EH (cell line): ENCODE measurements at regions not wholly inside any gene's neighbourhood (a gene's known extent, or its start where the extent isn't known, plus 50 kb on each side); places are given as distances from the start of the nearest gene placed in this dataset.
"Not testable (repeated sequence)": the region's sequence is repeated elsewhere in the genome, so short reads cannot be mapped to it uniquely, and the experiment has no call there.

Source experiments
- DNase-seq: peaks from one replicate; pipeline ENCODE4 v3.0.0-alpha.2; 2015; ENCODE audit warnings: low read depth

DNA sequence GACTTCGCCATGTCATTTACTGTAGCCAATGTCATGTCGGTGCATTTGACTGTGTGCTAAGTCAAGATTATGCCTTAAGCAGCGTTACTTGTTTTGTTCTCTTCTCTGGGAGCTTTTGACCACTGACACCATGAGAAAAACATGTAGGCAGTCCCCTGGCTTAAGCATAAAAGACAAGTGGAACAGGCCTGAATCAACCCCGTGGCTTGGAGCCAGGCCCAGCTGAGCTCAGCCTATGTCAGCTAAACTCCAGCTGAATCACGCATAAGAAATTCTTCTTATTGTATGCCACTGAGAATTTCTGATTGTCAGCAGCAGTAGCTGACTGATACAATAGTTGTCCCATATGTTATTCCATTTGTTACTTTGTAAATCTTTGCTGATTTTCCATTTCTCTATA is 261.9 kb downstream of the CBLL2 start:
- DNase-seq = peak; percentile 86

DNA sequence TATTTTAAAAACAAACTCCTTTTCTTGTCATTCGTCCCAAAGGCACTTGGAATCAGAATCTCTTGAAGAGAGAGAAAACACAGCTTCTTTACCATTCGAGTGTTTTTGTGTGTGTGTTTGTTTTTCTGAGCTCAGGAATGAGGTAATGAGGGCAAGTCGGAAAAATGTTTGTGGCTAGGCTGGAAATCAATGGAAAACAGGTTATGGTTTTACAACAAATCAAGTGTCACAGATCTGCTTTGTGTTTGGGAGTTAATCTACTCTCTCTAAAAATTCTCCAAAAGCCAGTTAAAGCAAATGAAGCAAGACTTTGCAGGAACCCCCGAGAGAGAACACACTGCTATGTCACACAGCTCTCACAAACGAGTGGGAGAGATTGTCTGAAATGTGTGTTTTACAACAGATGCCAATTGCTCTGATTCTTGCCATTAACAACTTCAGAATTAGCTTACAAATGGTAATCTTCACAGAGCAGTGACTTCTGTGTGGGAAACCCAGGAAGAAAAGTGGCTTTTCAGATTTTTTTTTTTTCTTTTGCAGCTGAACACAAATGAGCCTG is 264.1 kb downstream of the CBLL2 start:
- no peak for DNase-seq

DNA sequence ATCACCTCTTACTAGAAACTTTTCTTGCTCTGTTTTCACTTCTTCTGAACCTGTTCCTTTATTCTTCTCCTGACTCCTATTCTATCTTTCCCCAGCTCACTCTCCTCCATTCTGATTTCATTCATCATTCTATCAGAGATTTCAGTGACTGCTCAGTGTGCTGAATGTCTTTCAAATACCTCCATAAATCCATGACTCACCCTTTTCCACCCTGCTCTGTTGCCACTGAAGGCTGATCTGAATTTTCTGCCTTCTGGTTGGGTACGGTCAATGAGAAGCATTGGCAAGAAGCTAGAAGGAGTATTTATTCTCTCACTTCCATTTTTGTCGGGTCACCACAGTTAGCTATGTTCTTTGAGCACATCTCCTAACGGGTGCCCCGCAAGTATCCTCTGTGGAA is 265.9 kb downstream of the CBLL2 start:
- peak; percentile 36 for DNase-seq

DNA sequence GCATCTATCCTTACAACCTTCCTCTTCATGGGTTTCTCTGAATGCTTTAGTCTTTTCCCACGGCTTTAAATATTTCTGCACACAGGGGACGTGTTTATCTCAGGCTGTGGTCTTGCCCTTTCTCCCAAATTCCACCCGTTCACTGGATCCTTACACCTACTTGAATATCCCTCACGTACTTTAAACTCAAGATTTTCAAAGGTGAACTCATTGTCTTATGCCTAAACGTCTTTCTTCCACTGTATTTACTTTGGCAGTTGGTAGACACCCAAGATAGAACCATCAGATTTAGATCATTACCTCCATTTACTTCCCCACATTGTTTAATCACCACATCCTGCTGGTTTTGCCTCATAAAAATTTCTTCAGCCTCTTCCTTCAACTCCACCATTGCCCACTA is 269.2 kb downstream of the CBLL2 start:
- DNase-seq = peak; percentile 5

DNA sequence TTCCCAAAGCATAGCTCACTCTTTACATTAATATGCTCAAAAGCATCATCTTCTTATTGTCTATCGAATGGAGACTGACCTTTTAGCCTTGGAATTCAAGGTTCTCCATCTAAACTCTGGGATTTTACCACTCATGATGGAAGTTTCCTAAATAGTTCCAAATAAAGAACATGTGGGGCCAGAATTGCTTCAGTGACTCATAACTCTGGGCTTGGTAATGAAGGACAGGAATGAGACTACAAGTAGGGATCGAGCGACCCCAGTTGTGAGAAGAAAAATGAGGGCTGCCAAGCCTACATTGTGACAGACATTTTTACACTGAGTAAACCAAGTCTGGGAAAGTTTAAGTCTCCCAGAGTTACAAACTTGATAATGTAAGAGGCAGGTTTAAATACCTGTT is 269.9 kb downstream of the CBLL2 start:
- DNase-seq = peak; percentile 52

DNA sequence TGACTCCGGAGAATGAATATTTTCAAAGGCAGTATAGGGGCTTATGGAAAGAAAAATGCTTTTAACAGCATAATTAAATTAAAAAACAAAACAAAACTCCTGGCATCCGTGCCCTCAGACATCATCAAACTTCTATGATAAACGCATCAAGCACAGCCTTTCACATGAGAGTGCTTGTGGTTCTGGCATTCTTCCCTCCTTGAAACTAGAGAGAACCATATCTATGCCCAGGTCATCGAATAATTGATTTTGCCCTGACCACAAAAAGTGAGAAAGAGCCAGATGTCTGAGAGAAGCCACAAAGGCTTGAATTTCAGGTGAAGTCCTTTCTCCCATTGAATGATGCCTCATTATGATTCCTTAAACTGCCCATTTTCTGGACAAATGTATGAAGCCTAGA is 286.8 kb downstream of the CBLL2 start:
- DNase-seq = no peak

DNA sequence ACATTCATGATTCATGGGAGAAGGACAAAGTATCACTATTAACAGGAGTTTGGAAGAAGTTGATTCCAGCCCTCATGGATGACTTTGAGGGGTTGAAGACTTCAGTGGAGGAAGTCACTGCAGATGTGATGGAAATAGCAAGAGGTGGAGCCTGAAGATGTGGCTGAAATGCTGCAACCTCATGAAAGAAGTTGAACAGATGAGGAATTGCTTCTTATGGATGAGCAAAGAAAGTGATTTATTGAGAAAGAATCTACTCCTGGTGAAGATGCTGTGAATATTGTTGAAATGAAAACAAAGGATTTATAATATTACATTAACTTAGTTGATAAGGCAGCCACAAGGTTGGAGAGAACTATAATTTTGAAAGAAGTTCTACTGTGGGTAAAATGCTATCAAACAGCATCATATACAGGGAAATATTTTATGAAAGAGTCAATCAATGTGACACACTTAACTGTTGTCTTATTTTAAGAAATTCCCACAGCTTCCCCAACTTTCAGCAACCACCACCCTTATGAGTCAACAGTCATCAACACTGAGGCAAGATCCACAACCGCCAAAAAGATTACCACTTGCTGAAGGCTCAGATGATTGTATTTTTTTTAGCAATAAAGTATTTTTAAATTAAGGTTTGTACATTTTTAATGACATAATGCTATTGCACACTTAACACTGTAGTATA is 302.6 kb downstream of the CBLL2 start:
- peak; percentile 40 for DNase-seq

DNA sequence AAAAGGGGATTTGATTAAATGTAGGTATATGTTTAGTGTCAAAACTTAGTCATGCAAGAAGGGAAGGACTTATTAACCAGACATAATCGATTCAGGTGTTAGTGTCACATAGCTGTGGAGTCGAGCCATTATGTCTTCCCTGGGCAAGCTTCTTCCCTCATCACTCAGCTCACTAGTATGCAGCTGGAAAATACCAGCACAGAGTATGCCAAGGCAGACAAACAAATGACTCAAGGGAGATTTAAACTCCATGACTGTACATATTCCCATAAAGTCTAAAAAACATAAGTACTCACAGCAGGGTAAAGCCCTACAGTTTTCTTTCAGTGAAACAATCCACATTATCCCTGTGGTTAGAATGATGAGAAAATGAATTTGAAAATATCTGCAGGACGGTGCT is 304.5 kb downstream of the CBLL2 start:
- peak; percentile 68 for DNase-seq

DNA sequence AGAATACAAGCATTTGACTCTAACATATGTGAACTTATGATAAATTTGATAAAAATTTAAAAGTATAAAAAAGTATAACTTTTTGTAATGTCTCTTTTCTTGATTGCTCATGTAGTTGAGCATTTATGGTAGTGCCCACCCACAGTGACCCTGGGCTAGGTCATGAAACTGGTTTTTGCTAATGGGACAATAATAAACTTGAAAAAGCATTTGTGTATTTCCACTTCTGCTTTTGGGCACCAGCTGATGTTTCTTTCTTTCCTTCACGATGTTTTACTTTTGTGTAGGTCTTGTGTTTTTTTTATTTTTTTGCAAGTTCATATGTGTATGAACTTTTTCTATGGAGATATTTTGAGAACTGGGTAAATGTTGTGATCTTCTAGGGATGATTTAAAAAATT is 313.1 kb downstream of the CBLL2 start:
- no peak for DNase-seq

DNA sequence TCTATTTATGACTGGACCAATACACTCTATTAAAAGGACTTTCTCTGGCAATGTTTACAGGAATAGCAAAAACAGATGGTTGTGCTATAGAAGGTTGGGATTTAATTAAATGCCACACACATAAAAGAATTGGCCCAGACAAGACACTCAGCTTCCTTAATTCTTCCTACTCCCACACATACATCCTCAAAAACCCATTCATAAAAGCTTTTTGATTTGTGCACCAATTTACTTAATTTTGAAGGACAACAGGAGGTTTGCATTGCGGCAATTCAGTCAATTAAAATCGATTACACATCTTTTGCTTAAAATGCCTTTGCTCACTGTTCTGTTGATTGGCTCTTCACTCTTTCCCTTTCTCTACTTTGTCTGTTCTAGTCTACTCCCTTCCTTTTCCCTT is 317.1 kb downstream of the CBLL2 start:
- DNase-seq = no peak

DNA sequence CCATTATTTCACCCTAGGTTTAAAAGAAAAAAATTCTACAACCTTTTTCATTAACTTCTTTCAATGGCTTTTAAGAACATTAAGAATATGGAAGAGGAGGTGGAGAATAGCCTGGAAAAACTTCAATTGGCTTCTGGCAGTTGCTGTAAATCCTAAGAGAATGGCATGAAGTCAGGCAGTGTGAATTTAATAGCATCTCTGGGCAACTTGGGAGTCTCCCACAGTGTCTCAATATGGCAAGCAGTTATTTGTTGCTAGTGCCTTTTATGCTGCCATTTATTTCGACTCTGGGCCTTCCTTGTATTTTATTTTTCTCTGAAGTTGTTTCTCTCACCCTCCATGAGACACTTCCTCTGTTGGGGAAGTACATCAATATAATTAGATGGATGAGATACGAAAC is 322.1 kb downstream of the CBLL2 start:
- DNase-seq = no peak

DNA sequence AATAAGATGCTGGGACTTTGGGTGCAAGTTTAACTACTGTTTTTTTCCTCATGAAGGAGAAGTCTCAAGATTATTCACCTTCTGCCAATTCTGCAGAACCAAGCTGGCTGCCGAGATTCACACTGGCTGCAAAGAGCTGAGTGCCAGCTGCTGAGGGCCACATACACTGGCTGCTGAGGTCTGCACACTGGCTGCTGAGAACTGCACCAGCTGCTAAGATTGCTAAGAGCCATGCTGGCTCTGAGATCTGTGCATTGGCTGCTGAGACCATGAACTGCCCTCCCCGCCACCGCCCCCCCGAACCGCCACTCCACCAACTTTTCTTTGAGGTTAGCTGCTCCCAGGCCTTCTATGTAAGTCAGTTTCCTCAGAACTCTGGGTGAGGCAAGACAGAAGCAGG is 330.3 kb downstream of the CBLL2 start:
- no peak for DNase-seq

DNA sequence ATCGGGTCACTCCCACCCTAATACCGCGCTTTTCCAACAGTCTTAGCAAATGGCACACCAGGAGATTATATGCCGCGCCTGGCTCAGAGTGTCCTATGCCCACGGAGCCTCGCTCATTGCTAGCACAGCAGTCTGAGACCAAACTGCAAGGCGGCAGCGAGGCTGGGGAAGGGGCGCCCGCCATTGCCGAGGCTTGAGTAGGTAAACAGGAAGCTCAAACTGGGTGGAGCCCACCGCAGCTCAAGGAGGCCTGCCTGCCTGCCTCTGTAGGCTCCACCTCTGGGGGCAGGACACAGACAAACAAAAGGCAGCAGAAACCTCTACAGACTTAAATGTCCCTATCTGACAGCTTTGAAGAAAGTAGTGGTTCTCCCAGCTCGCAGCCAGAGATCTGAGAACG is 336.7 kb downstream of the CBLL2 start:
- not testable (repeated sequence) for DNase-seq

DNA sequence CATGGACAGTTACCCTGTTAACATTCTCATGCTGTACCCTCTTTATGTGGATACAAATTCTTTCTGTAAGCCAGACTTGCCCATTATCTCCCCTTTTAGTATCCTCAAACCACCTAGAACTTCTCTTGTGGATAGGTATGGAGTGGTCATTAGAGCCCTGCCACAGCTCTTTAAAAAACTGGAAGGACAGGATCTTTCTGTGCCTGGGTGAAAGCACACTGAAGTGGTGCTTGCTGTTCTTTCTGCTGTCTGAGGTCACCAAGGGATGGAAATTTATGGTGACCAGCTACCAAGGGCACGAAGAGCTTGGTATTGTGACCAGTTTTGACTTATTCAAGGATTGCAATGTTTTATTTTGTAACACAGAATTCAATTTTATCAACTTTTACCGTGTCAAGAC is 344.2 kb downstream of the CBLL2 start:
- DNase-seq = no peak

DNA sequence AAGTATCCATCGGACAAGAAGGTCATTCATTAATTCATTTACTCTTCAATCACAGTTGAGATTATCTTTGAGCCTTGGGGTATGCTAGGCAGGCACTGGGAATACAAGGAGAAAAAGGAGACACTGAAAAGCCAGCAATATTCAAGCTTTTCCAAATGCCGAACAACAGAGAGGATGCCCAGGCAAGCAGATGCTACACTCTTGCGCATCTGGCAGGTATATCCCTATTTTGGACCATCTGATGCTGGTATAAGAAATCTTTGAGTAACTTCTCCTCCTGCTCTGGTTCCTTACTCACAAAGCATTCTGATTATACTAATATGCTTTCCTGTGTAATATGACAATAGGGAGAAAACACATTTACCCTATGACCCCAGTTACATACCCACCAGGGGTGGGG is 354.9 kb downstream of the CBLL2 start:
- no peak for DNase-seq

DNA sequence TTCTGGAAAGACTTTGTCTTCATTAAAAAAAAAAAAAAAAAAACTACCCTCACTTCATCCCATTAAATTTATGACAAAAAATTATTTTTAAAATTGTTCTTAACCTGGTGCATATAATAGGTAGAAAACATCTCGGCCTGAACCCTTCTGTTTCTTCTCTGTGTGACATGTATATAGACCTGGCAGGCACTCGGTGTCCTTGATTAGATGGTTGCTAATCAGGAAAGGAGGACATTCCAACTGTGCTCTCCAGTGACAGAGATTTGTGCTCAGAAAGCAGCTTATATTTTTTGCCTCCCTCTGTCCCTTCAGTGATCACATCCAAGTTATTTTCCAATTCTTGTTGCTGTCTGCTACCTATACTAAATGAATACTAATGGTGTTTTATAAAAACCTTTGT is 355.6 kb downstream of the CBLL2 start:
- no peak for DNase-seq

DNA sequence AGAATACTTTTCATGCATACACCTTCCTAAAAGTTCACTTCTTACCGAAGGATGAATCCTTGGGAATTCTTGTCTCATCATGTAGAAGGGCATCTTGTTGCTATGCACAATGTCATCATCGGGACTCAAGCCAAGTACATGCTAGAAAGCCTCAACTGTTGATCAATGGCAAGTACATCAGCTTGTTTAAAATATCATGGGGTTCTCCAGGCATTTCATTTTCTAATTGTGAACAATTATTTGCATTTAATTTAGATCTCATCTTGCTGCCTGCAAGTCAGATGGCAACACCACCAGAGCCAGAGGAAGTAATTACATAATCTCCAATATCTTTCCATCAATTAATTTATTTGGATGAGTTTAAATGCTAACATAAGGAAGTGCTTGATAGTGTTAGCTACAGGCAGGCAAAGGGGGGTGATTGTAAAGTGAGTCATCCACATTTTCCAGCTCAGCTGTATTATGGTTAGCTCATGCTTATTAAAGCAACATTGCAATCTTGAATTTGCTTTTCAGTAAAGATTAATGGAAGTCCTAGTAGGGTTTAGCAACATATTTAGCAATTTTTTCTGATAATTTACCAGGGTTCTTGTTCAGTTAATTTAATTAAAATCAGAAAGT is 356.5 kb downstream of the CBLL2 start:
- peak; percentile 51 for DNase-seq

DNA sequence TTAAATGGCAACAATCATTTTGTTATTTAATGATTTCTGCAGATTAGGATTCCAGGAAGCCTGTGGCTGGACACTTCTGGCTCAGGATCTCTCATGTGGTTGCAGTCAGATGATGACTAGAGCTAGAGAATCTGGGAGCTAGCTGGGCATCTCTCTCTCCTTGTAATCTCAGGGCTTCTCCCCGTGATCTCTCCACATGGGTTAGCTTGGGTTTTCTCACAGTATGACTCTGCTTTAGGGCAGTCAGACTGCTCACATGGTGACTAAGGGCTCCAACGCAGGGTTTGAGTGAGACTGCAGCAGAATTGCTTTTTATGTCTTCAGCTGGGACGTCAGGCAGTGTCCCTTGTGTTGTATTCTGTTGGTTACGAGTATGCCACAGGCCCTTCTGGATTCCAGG is 361.4 kb downstream of the CBLL2 start:
- peak; percentile 60 for DNase-seq

DNA sequence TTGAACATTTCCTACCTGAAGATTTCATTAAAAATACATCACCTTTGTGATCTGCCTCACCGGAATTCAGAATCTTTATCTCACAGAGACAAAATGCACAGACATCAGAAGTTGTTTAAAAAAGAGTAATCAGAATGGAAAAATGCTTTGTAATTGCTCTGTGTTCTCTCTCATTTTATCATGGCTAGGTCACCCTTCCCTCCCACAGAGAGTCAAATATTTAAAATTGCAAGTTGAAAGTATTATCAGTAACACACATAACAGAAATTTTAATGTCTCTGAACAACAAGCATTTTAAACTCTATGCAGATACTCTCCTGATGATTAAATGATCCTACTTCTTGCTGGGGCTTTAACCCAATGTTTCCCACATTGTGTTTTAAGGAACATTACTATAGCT is 362.0 kb downstream of the CBLL2 start:
- DNase-seq = peak; percentile 26

DNA sequence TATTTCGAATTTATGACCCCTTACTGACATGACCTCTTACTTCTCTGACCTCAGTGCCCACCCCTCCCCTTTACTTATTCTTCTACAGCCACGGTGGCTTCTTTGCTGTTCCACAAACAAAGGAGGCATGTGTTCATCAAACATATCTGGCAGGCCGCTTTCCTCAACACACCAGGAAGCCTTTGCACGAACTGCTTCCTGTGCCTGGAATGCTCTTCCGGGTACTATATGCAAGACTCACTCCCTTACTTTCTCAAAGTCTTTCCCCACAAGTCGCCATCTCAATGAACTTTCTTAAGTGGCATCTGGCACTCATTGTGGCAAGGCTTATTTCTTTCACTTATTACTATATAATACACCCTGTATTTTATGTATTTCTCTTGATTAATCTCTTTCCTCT is 351.5 kb upstream of the DDX53 start:
- no peak for DNase-seq

DNA sequence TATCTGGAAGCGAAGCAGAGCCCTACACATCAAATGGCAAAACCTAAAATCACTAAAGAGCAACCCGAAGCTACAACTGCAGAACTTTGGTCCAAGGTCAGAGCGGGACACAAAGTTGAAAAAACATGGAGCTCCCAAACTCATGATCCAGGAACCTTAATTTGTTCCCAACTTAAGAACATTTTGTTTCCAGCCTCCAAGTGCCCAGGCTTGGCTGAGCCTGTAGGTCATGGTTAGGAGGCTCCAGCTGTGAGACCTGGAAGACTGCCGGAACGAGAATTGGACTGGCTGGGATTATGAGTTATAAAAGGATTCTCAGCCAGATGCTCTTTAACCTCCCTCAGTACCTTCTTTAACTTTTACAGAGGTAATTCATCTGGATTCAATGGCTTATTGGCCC is 349.1 kb upstream of the DDX53 start:
- DNase-seq = no peak

DNA sequence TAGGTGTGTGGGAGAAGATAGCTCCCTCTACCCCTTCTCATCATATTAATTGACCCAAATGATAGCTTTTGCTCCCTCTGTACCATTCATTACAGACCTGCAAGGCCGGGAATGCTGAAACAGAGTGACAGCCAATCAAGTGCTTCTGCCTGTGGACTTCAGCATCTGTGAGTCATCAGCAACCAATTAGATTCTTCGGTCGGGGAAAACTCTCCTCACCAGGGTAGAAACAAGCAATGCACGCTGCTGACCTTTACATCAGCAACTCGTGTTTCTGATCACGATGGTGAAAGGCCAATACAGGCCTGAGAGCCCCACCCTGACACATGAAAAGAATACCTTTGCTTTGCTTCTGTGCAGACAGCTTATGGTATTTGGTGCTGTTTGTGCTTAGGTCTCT is 347.2 kb upstream of the DDX53 start:
- peak; percentile 43 for DNase-seq

DNA sequence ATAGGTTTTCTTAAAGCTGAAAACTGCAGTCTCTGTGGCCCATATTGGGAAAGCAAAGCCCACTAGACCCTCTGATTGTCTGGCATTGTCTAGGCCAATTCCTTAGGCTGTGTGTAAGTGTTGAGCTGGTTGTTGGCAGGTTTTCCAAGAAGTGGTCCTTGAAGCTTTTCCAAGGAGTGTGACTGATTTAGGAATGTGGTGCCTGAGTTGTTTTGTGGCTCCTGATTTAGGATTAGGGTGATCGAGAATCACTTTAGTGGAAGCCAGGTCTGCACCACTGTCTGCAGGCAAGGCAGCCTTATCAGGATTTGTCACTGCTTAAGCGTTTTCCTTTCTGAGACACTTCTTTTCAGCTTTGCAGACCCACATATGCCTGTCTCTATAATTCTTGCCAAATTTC is 339.0 kb upstream of the DDX53 start:
- DNase-seq = no peak

DNA sequence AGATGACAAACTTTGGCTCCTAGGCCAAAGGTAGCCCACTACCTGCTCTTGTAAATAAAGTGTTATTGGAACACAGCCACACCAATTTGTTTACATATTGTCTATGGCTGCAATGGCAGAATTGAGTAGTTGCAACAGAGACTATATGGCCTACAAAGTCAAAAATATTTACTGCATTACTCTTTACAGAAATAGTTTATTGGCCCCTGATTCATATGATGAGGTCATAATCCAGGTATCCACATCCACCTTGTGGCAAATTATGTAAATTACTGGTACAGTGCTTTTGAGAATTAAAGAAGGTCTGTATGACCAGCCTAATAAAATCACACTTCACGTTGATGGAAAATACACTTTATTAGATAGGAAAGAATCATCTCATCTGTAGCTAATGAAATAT is 337.0 kb upstream of the DDX53 start:
- no peak for DNase-seq
